Mammary epithelial cell (primary cell): ENCODE measurements at regions not wholly inside any gene's neighbourhood (a gene's known extent, or its start where the extent isn't known, plus 50 kb on each side); places are given as distances from the start of the nearest gene placed in this dataset.
"Not testable (repeated sequence)": the region's sequence is repeated elsewhere in the genome, so short reads cannot be mapped to it uniquely, and the experiment has no call there.

Source experiments
- CTCF ChIP-seq, 2 donors: IDR thresholded peaks in 1 of 2; conservative IDR thresholded peaks in 1 of 2; 2 replicates each; pipeline ENCODE4 v1.5.1; 2011 to 2012; ENCODE audit warnings: inconsistent platforms in 2 of 2, low read length in 2 of 2, mild to moderate bottlenecking in 2 of 2, control low read depth in 1 of 2, low read depth in 1 of 2; ENCODE audit not compliant: insufficient read depth in 1 of 2; ENCODE audit errors: extremely low read depth in 1 of 2
- EZH2 ChIP-seq: IDR thresholded peaks from 2 replicates; pipeline ENCODE4 v1.6.1; 2012; ENCODE audit warnings: low read length, inconsistent platforms, borderline replicate concordance

GRCh38 chrX:66930516-66930915 lies 291.6 kb upstream of the EDA2R start:
- TF ChIP-seq CTCF (conservative IDR thresholded peaks at IDR 0.05 in 1 of 2, IDR thresholded peaks at IDR 0.05 in 1 of 2; ENCODE audit: extremely low read depth in 1 of 2, insufficient read depth in 1 of 2, low read depth in 1 of 2, low read length in 2 of 2); EZH2: not testable (repeated sequence)
